Upper lobe of left lung (tissue), 4 donors: ENCODE measurements at regions not wholly inside any gene's neighbourhood (a gene's known extent, or its start where the extent isn't known, plus 50 kb on each side); places are given as distances from the start of the nearest gene placed in this dataset.

Experiments
- EP300 ChIP-seq, 4 donors: sonication (generic); formaldehyde crosslinking; IDR thresholded peaks; one replicate each; pipeline ENCODE4 v1.5.1; 2017; ENCODE audit warnings: antibody characterized with exemption in 4 of 4, control low read depth in 2 of 4
- POLR2A ChIP-seq, 4 donors: fragments of 450-650 bp; IDR thresholded peaks; one replicate each; pipeline ENCODE4 v1.5.1; 2016 to 2017; ENCODE audit warnings: antibody characterized with exemption in 4 of 4, mild to moderate bottlenecking in 2 of 4
- POLR2AphosphoS5 ChIP-seq, 2 donors: sonication (generic); formaldehyde crosslinking; IDR thresholded peaks; one replicate each; pipeline ENCODE4 v1.5.1; 2017; ENCODE audit warnings: antibody characterized with exemption in 2 of 2

DNA sequence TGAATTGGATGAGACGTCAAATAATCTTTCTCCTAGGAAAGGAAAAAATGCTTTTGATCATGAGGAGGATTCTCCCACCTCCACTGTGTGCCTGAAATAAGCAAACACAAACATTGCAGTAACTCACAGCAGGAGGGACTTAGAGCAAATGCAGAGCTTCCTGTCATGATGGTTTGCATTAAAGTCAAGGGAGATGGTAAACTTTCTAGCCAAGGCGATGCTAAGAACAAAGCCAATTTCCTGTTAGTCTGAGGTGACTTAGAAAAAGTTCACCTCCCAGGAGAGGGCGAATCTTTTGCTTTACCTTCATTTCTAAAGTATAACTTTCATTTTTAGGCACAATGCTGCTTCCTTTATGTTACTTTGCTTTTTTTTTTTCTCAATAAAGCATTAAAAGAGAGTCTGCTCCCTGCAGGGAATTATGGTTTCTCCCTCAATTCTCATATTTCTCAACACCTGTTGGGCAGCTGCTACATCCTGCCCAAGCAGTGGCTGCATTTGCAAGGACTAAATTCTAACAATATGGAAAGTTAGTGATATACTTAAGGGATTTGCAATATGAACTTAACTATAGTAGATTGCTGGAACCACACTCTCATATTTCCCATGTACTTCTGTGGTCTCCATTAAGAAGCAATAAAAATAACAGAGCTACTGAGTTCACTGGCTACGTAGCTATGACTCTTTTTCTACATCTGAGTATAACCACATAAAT is 175.6 kb downstream of the PCTP start:
- TF ChIP-seq POLR2A (IDR thresholded peaks at IDR 0.05): no peak
- TF ChIP-seq POLR2AphosphoS5 (IDR thresholded peaks at IDR 0.05): no peak
- no peak for TF ChIP-seq EP300 (IDR thresholded peaks at IDR 0.05)
